ENCODE measurements at regions not wholly inside any gene's neighbourhood (a gene's known extent, or its start where the extent isn't known, plus 50 kb on each side); places are given as distances from the start of the nearest gene placed in this dataset.

- H3K4me3 ChIP-seq (ENCODE audit: low read depth, low read length, poor library complexity, severe bottlenecking): no peak overlapping the region
- ChIA-PET POLR2A (ENCODE audit: low non-redundant PET) (no interaction called here), CTCF (no interaction called here)
- intact Hi-C loops (cut with micrococcal nuclease; ENCODE audit: unreplicated experiment): no loop called here
- BruUV-seq (replicated peaks): no TSS peak
- DNase-seq (ENCODE audit: low spot score): no peak
- TF ChIP-seq EZH2 (IDR thresholded peaks at IDR 0.05; ENCODE audit: borderline replicate concordance, low read depth, low read length, poor library complexity, severe bottlenecking) (no peak), CTCF (conservative IDR thresholded peaks at IDR 0.05; ENCODE audit: low read depth, low read length) (no peak)
- no peaks in the 10 kb centered on the region for H3K4me1 ChIP-seq (ENCODE audit: insufficient read depth, low read length, poor library complexity, severe bottlenecking)
- no peaks in the 10 kb centered on the region for H3K27me3 ChIP-seq (replicated peaks; ENCODE audit: insufficient read depth, low read depth, low read length, poor library complexity)
- H3K36me3 ChIP-seq (ENCODE audit: insufficient read depth, low read length, poor library complexity, severe bottlenecking): no peaks in the 10 kb centered on the region
- H3K9me3 ChIP-seq (ENCODE audit: low read depth, low read length, poor library complexity, severe bottlenecking): peaks cover 48% of the 10 kb centered on the region
- no peak overlapping the region for H3K27ac ChIP-seq (ENCODE audit: low read depth, low read length, poor library complexity, severe bottlenecking)
Measured at GRCh38 chr15:87267798-87268197, 988.7 kb downstream of the NTRK3 start.

GRCh38 chr15:87263871-87264270, 992.7 kb downstream of the NTRK3 start:
- no peak for DNase-seq (ENCODE audit: low spot score)
- peaks cover 27% of the 10 kb centered on the region for H3K9me3 ChIP-seq (ENCODE audit: low read depth, low read length, poor library complexity, severe bottlenecking)
- H3K4me1 ChIP-seq (ENCODE audit: insufficient read depth, low read length, poor library complexity, severe bottlenecking): no peaks in the 10 kb centered on the region
- H3K4me3 ChIP-seq (ENCODE audit: low read depth, low read length, poor library complexity, severe bottlenecking): no peak overlapping the region
- H3K36me3 ChIP-seq (ENCODE audit: insufficient read depth, low read length, poor library complexity, severe bottlenecking): no peaks in the 10 kb centered on the region
- TF ChIP-seq EZH2 (IDR thresholded peaks at IDR 0.05; ENCODE audit: borderline replicate concordance, low read depth, low read length, poor library complexity, severe bottlenecking) (no peak), CTCF (conservative IDR thresholded peaks at IDR 0.05; ENCODE audit: low read depth, low read length) (no peak)
- CTCF ChIA-PET: no interaction called here
- POLR2A ChIA-PET (ENCODE audit: low non-redundant PET): no interaction called here
- no TSS peak for BruUV-seq (replicated peaks)
- no peak overlapping the region for H3K27ac ChIP-seq (ENCODE audit: low read depth, low read length, poor library complexity, severe bottlenecking)
- intact Hi-C loops (cut with micrococcal nuclease; ENCODE audit: unreplicated experiment): no loop called here
- no peaks in the 10 kb centered on the region for H3K27me3 ChIP-seq (replicated peaks; ENCODE audit: insufficient read depth, low read depth, low read length, poor library complexity)

GRCh38 chr15:87263296-87263695, 993.2 kb downstream of the NTRK3 start:
- no peak for DNase-seq (ENCODE audit: low spot score)
- no peak for TF ChIP-seq EZH2 (IDR thresholded peaks at IDR 0.05; ENCODE audit: borderline replicate concordance, low read depth, low read length, poor library complexity, severe bottlenecking)
- no peak for TF ChIP-seq CTCF (conservative IDR thresholded peaks at IDR 0.05; ENCODE audit: low read depth, low read length)
- H3K4me3 ChIP-seq (ENCODE audit: low read depth, low read length, poor library complexity, severe bottlenecking): no peak overlapping the region
- no peaks in the 10 kb centered on the region for H3K4me1 ChIP-seq (ENCODE audit: insufficient read depth, low read length, poor library complexity, severe bottlenecking)
- no TSS peak for BruUV-seq (replicated peaks)
- peaks cover 27% of the 10 kb centered on the region for H3K9me3 ChIP-seq (ENCODE audit: low read depth, low read length, poor library complexity, severe bottlenecking)
- H3K27me3 ChIP-seq (replicated peaks; ENCODE audit: insufficient read depth, low read depth, low read length, poor library complexity): no peaks in the 10 kb centered on the region
- POLR2A ChIA-PET (ENCODE audit: low non-redundant PET): no interaction called here
- H3K27ac ChIP-seq (ENCODE audit: low read depth, low read length, poor library complexity, severe bottlenecking): no peak overlapping the region
- H3K36me3 ChIP-seq (ENCODE audit: insufficient read depth, low read length, poor library complexity, severe bottlenecking): no peaks in the 10 kb centered on the region
- intact Hi-C loops (cut with micrococcal nuclease; ENCODE audit: unreplicated experiment): no loop called here
- CTCF ChIA-PET: no interaction called here

Data from A673 (cell line).